DOHH2 (cell line): ENCODE measurements at regions not wholly inside any gene's neighbourhood (a gene's known extent, or its start where the extent isn't known, plus 50 kb on each side); places are given as distances from the start of the nearest gene placed in this dataset.

ENCODE experiments used
- H3F3A ChIP-seq: fragments of 200-600 bp; sonication (generic), shearing (Covaris generic); 2 replicates; pipeline ENCODE4 v1.6.0; 2016; ENCODE audit warnings: antibody characterized with exemption, mild to moderate bottlenecking; ENCODE audit not compliant: control insufficient read depth, insufficient read depth
- H3K27ac ChIP-seq: fragments of 200-600 bp; sonication (generic); 2 replicates; pipeline ENCODE4 v1.5.1; 2014; ENCODE audit warnings: low read depth, mild to moderate bottlenecking, low read length, moderate library complexity
- H3K27me3 ChIP-seq: fragments of 200-600 bp; sonication (generic); 2 replicates; pipeline ENCODE4 v1.6.1; 2014; ENCODE audit warnings: mild to moderate bottlenecking, low read length, mixed read lengths; ENCODE audit not compliant: control insufficient read depth
- H3K36me3 ChIP-seq: fragments of 200-600 bp; sonication (generic); 2 replicates; pipeline ENCODE4 v1.6.1; 2014; ENCODE audit warnings: mild to moderate bottlenecking, low read length, moderate library complexity, mixed read lengths; ENCODE audit not compliant: control insufficient read depth
- H3K4me1 ChIP-seq: fragments of 200-600 bp; sonication (generic); 2 replicates; pipeline ENCODE4 v1.6.1; 2014; ENCODE audit warnings: mild to moderate bottlenecking, low read length, mixed read lengths; ENCODE audit not compliant: control insufficient read depth
- H3K4me2 ChIP-seq: fragments of 200-600 bp; sonication (generic); 2 replicates; pipeline ENCODE4 v1.6.0; 2014; ENCODE audit warnings: mild to moderate bottlenecking, low read length, moderate library complexity
- H3K4me3 ChIP-seq: fragments of 200-600 bp; sonication (generic); 2 replicates; pipeline ENCODE4 v1.5.1; 2014; ENCODE audit warnings: mild to moderate bottlenecking, low read length, mixed read lengths
- H3K79me2 ChIP-seq: fragments of 200-600 bp; sonication (generic); 2 replicates; pipeline ENCODE4 v1.6.1; 2014; ENCODE audit warnings: mild to moderate bottlenecking, low read length, mixed read lengths; ENCODE audit not compliant: control insufficient read depth
- H3K9me2 ChIP-seq: fragments of 200-600 bp; sonication (generic); replicated peaks from 2 replicates; pipeline ENCODE4 v1.6.1; 2014; ENCODE audit warnings: mild to moderate bottlenecking, low read length, mixed read lengths; ENCODE audit not compliant: control insufficient read depth
- H3K9me3 ChIP-seq: fragments of 200-600 bp; sonication (generic); 2 replicates; pipeline ENCODE4 v1.6.1; 2014; ENCODE audit warnings: antibody characterized with exemption, low read length, mixed read lengths; ENCODE audit not compliant: control insufficient read depth, insufficient read depth
- H4K20me1 ChIP-seq: fragments of 200-600 bp; sonication (generic); 2 replicates; pipeline ENCODE4 v1.6.0; 2014; ENCODE audit warnings: low read depth, mild to moderate bottlenecking, antibody characterized with exemption, low read length, moderate library complexity; ENCODE audit not compliant: control insufficient read depth, insufficient read depth
- CTCF ChIP-seq: fragments of 200-600 bp; sonication (generic); IDR thresholded peaks from one replicate; pipeline ENCODE4 v1.5.1; 2014; ENCODE audit warnings: antibody characterized with exemption, mild to moderate bottlenecking, low read depth, low read length; ENCODE audit not compliant: poor library complexity, severe bottlenecking
- EZH2phosphoT487 ChIP-seq: fragments of 200-600 bp; sonication (generic); IDR thresholded peaks from 2 replicates; pipeline ENCODE4 v1.6.1; 2017; ENCODE audit warnings: borderline replicate concordance, mild to moderate bottlenecking, antibody characterized with exemption, low read length, moderate library complexity, mixed read lengths

- no peaks in the 10 kb centered on the region for H3K79me2 ChIP-seq
- H3K9me3 ChIP-seq, result no peaks in the 10 kb centered on the region
- H3K4me3 ChIP-seq, result no peak overlapping the region
- no peaks in the 10 kb centered on the region for H4K20me1 ChIP-seq
- no peaks in the 10 kb centered on the region for H3F3A ChIP-seq
- H3K36me3 ChIP-seq, result no peaks in the 10 kb centered on the region
- no peak overlapping the region for H3K4me2 ChIP-seq
- H3K4me1 ChIP-seq, result no peaks in the 10 kb centered on the region
- no peak overlapping the region for H3K27ac ChIP-seq
- H3K9me2 ChIP-seq, result no peaks in the 10 kb centered on the region
- no peaks in the 10 kb centered on the region for H3K27me3 ChIP-seq
- TF ChIP-seq CTCF (no peak), EZH2phosphoT487 (no peak)
These were observed 312.0 kb upstream of the TMC3 start for GRCh38 chr15:81686021-81686420.

GRCh38 chr15:81685237-81685636, 311.2 kb upstream of the TMC3 start:
- Histone ChIP-seq H3K4me1 (no peaks in the 10 kb centered on the region), H3K9me3 (no peaks in the 10 kb centered on the region), H3K27me3 (no peaks in the 10 kb centered on the region), H3F3A (no peaks in the 10 kb centered on the region), H4K20me1 (no peaks in the 10 kb centered on the region), H3K27ac (no peak overlapping the region), H3K79me2 (no peaks in the 10 kb centered on the region), H3K36me3 (no peaks in the 10 kb centered on the region), H3K4me3 (no peak overlapping the region), H3K9me2 (no peaks in the 10 kb centered on the region), H3K4me2 (no peak overlapping the region)
- no peak for TF ChIP-seq CTCF
- no peak for TF ChIP-seq EZH2phosphoT487

- no peak overlapping the region for H3K4me2 ChIP-seq
- H3K27ac ChIP-seq, result no peak overlapping the region
- no peaks in the 10 kb centered on the region for H3K79me2 ChIP-seq
- H3K4me3 ChIP-seq, result no peak overlapping the region
- no peaks in the 10 kb centered on the region for H3K36me3 ChIP-seq
- no peaks in the 10 kb centered on the region for H3K9me2 ChIP-seq
- no peaks in the 10 kb centered on the region for H3K4me1 ChIP-seq
- H3F3A ChIP-seq, result no peaks in the 10 kb centered on the region
- no peaks in the 10 kb centered on the region for H3K27me3 ChIP-seq
- no peak for TF ChIP-seq CTCF
- no peak for TF ChIP-seq EZH2phosphoT487
- no peaks in the 10 kb centered on the region for H4K20me1 ChIP-seq
- H3K9me3 ChIP-seq, result no peaks in the 10 kb centered on the region; the same call in 1 of the 2 replicates
These were observed 306.8 kb upstream of the TMC3 start for GRCh38 chr15:81680829-81681228.

GRCh38 chr15:81666839-81667238, 292.8 kb upstream of the TMC3 start:
- Histone ChIP-seq H3K27me3 (no peaks in the 10 kb centered on the region), H3K9me3 (no peaks in the 10 kb centered on the region), H3K4me2 (no peak overlapping the region), H4K20me1 (no peaks in the 10 kb centered on the region), H3K79me2 (no peaks in the 10 kb centered on the region), H3K9me2 (no peaks in the 10 kb centered on the region), H3K27ac (no peak overlapping the region), H3K4me3 (no peak overlapping the region), H3F3A (no peaks in the 10 kb centered on the region), H3K36me3 (no peaks in the 10 kb centered on the region), H3K4me1 (peaks cover 10% of the 10 kb centered on the region)
- TF ChIP-seq EZH2phosphoT487 (no peak), CTCF (no peak)
